ENCODE measurements at regions not wholly inside any gene's neighbourhood (a gene's known extent, or its start where the extent isn't known, plus 50 kb on each side); places are given as distances from the start of the nearest gene placed in this dataset.

GRCh38 chr2:207395535-207396251 lies 134.1 kb upstream of the CREB1 start:
- Histone ChIP-seq H3K4me3 (ENCODE audit: low read depth, low read length) (no peak overlapping the region), H3K27ac (ENCODE audit: low read depth, low read length) (no peak overlapping the region), H3K9me3 (ENCODE audit: control insufficient read depth, insufficient read depth, low read length) (no peaks in the 10 kb centered on the region), H3K36me3 (ENCODE audit: control insufficient read depth, insufficient read depth, low read length) (no peaks in the 10 kb centered on the region), H3K27me3 (ENCODE audit: control insufficient read depth, insufficient read depth, low read length) (no peaks in the 10 kb centered on the region), H3K4me1 (ENCODE audit: control insufficient read depth, insufficient read depth, low read length) (no peaks in the 10 kb centered on the region)
- 94% methylated on average over 1 of the region's 2 CpGs for WGBS (ENCODE audit: insufficient coverage)
- no peak for DNase-seq (ENCODE audit: low read depth in 4 of 6, low spot score in 6 of 6)

GRCh38 chr2:207397917-207398655 lies 131.7 kb upstream of the CREB1 start:
- no peak overlapping the region for H3K4me3 ChIP-seq (ENCODE audit: low read depth, low read length)
- no peak for DNase-seq (ENCODE audit: low read depth in 4 of 6, low spot score in 6 of 6)
- no peaks in the 10 kb centered on the region for H3K9me3 ChIP-seq (ENCODE audit: control insufficient read depth, insufficient read depth, low read length)
- WGBS (ENCODE audit: insufficient coverage) = 44% methylated on average over 4 of the region's 9 CpGs
- no peaks in the 10 kb centered on the region for H3K36me3 ChIP-seq (ENCODE audit: control insufficient read depth, insufficient read depth, low read length)
- H3K27ac ChIP-seq (ENCODE audit: low read depth, low read length) = no peak overlapping the region
- H3K27me3 ChIP-seq (ENCODE audit: control insufficient read depth, insufficient read depth, low read length) = no peaks in the 10 kb centered on the region
- H3K4me1 ChIP-seq (ENCODE audit: control insufficient read depth, insufficient read depth, low read length) = no peaks in the 10 kb centered on the region

GRCh38 chr2:207399301-207399700 lies 130.5 kb upstream of the CREB1 start:
- no peaks in the 10 kb centered on the region for H3K4me1 ChIP-seq (ENCODE audit: control insufficient read depth, insufficient read depth, low read length)
- no peaks in the 10 kb centered on the region for H3K9me3 ChIP-seq (ENCODE audit: control insufficient read depth, insufficient read depth, low read length)
- no peaks in the 10 kb centered on the region for H3K27me3 ChIP-seq (ENCODE audit: control insufficient read depth, insufficient read depth, low read length)
- no peaks in the 10 kb centered on the region for H3K36me3 ChIP-seq (ENCODE audit: control insufficient read depth, insufficient read depth, low read length)
- WGBS (ENCODE audit: insufficient coverage) = 0% methylated on average over 1 of the region's 2 CpGs
- H3K27ac ChIP-seq (ENCODE audit: low read depth, low read length) = no peak overlapping the region
- H3K4me3 ChIP-seq (ENCODE audit: low read depth, low read length) = no peak overlapping the region
- no peak for DNase-seq (ENCODE audit: low read depth in 4 of 6, low spot score in 6 of 6)

GRCh38 chr2:207401338-207401737 lies 128.4 kb upstream of the CREB1 start:
- Histone ChIP-seq H3K36me3 (ENCODE audit: control insufficient read depth, insufficient read depth, low read length) (no peaks in the 10 kb centered on the region), H3K27ac (ENCODE audit: low read depth, low read length) (no peak overlapping the region), H3K4me3 (ENCODE audit: low read depth, low read length) (no peak overlapping the region), H3K27me3 (ENCODE audit: control insufficient read depth, insufficient read depth, low read length) (no peaks in the 10 kb centered on the region), H3K9me3 (ENCODE audit: control insufficient read depth, insufficient read depth, low read length) (no peaks in the 10 kb centered on the region), H3K4me1 (ENCODE audit: control insufficient read depth, insufficient read depth, low read length) (no peaks in the 10 kb centered on the region)
- no peak for DNase-seq (ENCODE audit: low read depth in 4 of 6, low spot score in 6 of 6)

GRCh38 chr2:207403141-207403540 lies 126.6 kb upstream of the CREB1 start:
- H3K36me3 ChIP-seq (ENCODE audit: control insufficient read depth, insufficient read depth, low read length) = no peaks in the 10 kb centered on the region
- no CpG with 5 or more reads among the region's 1 CpG for WGBS (ENCODE audit: insufficient coverage)
- no peaks in the 10 kb centered on the region for H3K9me3 ChIP-seq (ENCODE audit: control insufficient read depth, insufficient read depth, low read length)
- H3K27ac ChIP-seq (ENCODE audit: low read depth, low read length) = no peak overlapping the region
- no peak for DNase-seq (ENCODE audit: low read depth in 4 of 6, low spot score in 6 of 6)
- H3K27me3 ChIP-seq (ENCODE audit: control insufficient read depth, insufficient read depth, low read length) = no peaks in the 10 kb centered on the region
- no peak overlapping the region for H3K4me3 ChIP-seq (ENCODE audit: low read depth, low read length)
- no peaks in the 10 kb centered on the region for H3K4me1 ChIP-seq (ENCODE audit: control insufficient read depth, insufficient read depth, low read length)

GRCh38 chr2:207403950-207404349 lies 125.8 kb upstream of the CREB1 start:
- no peak overlapping the region for H3K27ac ChIP-seq (ENCODE audit: low read depth, low read length)
- H3K4me3 ChIP-seq (ENCODE audit: low read depth, low read length) = no peak overlapping the region
- no peaks in the 10 kb centered on the region for H3K9me3 ChIP-seq (ENCODE audit: control insufficient read depth, insufficient read depth, low read length)
- no peaks in the 10 kb centered on the region for H3K27me3 ChIP-seq (ENCODE audit: control insufficient read depth, insufficient read depth, low read length)
- 87% methylated on average over 2 of the region's 3 CpGs for WGBS (ENCODE audit: insufficient coverage)
- H3K36me3 ChIP-seq (ENCODE audit: control insufficient read depth, insufficient read depth, low read length) = no peaks in the 10 kb centered on the region
- peak in 1 of 6 donors; percentile 22 for DNase-seq (ENCODE audit: low read depth in 4 of 6, low spot score in 6 of 6)
- no peaks in the 10 kb centered on the region for H3K4me1 ChIP-seq (ENCODE audit: control insufficient read depth, insufficient read depth, low read length)

GRCh38 chr2:207405150-207405549 lies 124.6 kb upstream of the CREB1 start:
- Histone ChIP-seq H3K36me3 (ENCODE audit: control insufficient read depth, insufficient read depth, low read length) (no peaks in the 10 kb centered on the region), H3K27ac (ENCODE audit: low read depth, low read length) (no peak overlapping the region), H3K27me3 (ENCODE audit: control insufficient read depth, insufficient read depth, low read length) (no peaks in the 10 kb centered on the region), H3K9me3 (ENCODE audit: control insufficient read depth, insufficient read depth, low read length) (no peaks in the 10 kb centered on the region), H3K4me3 (ENCODE audit: low read depth, low read length) (no peak overlapping the region), H3K4me1 (ENCODE audit: control insufficient read depth, insufficient read depth, low read length) (no peaks in the 10 kb centered on the region)
- no peak for DNase-seq (ENCODE audit: low read depth in 4 of 6, low spot score in 6 of 6)
- WGBS (ENCODE audit: insufficient coverage) = 80% methylated on average over 2 of the region's 2 CpGs

GRCh38 chr2:207408086-207408794 lies 121.5 kb upstream of the CREB1 start:
- Histone ChIP-seq H3K9me3 (ENCODE audit: control insufficient read depth, insufficient read depth, low read length) (no peaks in the 10 kb centered on the region), H3K36me3 (ENCODE audit: control insufficient read depth, insufficient read depth, low read length) (no peaks in the 10 kb centered on the region), H3K4me1 (ENCODE audit: control insufficient read depth, insufficient read depth, low read length) (no peaks in the 10 kb centered on the region), H3K27ac (ENCODE audit: low read depth, low read length) (peak overlapping the region; percentile 17), H3K4me3 (ENCODE audit: low read depth, low read length) (no peak overlapping the region), H3K27me3 (ENCODE audit: control insufficient read depth, insufficient read depth, low read length) (no peaks in the 10 kb centered on the region)
- 31% methylated on average over 3 of the region's 8 CpGs for WGBS (ENCODE audit: insufficient coverage)
- peak in 2 of 6 donors; percentile 59 to 74 for DNase-seq (ENCODE audit: low read depth in 4 of 6, low spot score in 6 of 6)

GRCh38 chr2:207409517-207409916 lies 120.2 kb upstream of the CREB1 start:
- Histone ChIP-seq H3K27ac (ENCODE audit: low read depth, low read length) (peak overlapping the region; percentile 4), H3K9me3 (ENCODE audit: control insufficient read depth, insufficient read depth, low read length) (no peaks in the 10 kb centered on the region), H3K4me1 (ENCODE audit: control insufficient read depth, insufficient read depth, low read length) (no peaks in the 10 kb centered on the region), H3K36me3 (ENCODE audit: control insufficient read depth, insufficient read depth, low read length) (no peaks in the 10 kb centered on the region), H3K27me3 (ENCODE audit: control insufficient read depth, insufficient read depth, low read length) (no peaks in the 10 kb centered on the region), H3K4me3 (ENCODE audit: low read depth, low read length) (no peak overlapping the region)
- peak in 1 of 6 donors; percentile 24 for DNase-seq (ENCODE audit: low read depth in 4 of 6, low spot score in 6 of 6)
- 56% methylated on average over 4 of the region's 4 CpGs for WGBS (ENCODE audit: insufficient coverage)

Measured in spinal cord (tissue), 9 donors.